Endothelial cell (in vitro differentiated cells): ENCODE measurements at regions not wholly inside any gene's neighbourhood (a gene's known extent, or its start where the extent isn't known, plus 50 kb on each side); places are given as distances from the start of the nearest gene placed in this dataset.

Source experiments
- DNase-seq: peaks from one replicate; pipeline ENCODE4 v3.0.0; 2021; ENCODE audit warnings: low spot score
- H3K27ac Mint-ChIP-seq: one replicate; pipeline ENCODE4 v1.8.0; 2021; ENCODE audit warnings: mixed read lengths, inconsistent platforms; ENCODE audit not compliant: unreplicated experiment
- H3K27me3 Mint-ChIP-seq: one replicate; pipeline ENCODE4 v1.8.0; 2021; ENCODE audit warnings: mild to moderate bottlenecking, moderate library complexity, mixed read lengths, inconsistent platforms; ENCODE audit not compliant: unreplicated experiment
- H3K36me3 Mint-ChIP-seq: one replicate; pipeline ENCODE4 v1.8.0; 2021; ENCODE audit warnings: mild to moderate bottlenecking, low read depth, mixed read lengths, inconsistent platforms; ENCODE audit not compliant: unreplicated experiment
- H3K4me1 Mint-ChIP-seq: one replicate; pipeline ENCODE4 v1.8.0; 2021; ENCODE audit warnings: mild to moderate bottlenecking, mixed read lengths, inconsistent platforms; ENCODE audit not compliant: unreplicated experiment
- H3K4me3 Mint-ChIP-seq: one replicate; pipeline ENCODE4 v1.8.0; 2021; ENCODE audit warnings: mild to moderate bottlenecking, mixed read lengths, inconsistent platforms; ENCODE audit not compliant: unreplicated experiment
- H3K9me3 Mint-ChIP-seq: one replicate; pipeline ENCODE4 v1.8.0; 2021; ENCODE audit warnings: mixed read lengths, inconsistent platforms; ENCODE audit not compliant: unreplicated experiment
- CTCF ChIP-seq: fragments of 200-600 bp; sonication (generic); IDR thresholded peaks from one replicate; pipeline ENCODE4 v1.5.0; 2021; ENCODE audit warnings: antibody characterized with exemption; ENCODE audit not compliant: unreplicated experiment

GRCh38 chr2:215884451-215885087 is 128.8 kb downstream of the MREG start:
- no peak for DNase-seq
- no peak for TF ChIP-seq CTCF
- no peaks in the 10 kb centered on the region for H3K9me3 Mint-ChIP-seq
- H3K4me3 Mint-ChIP-seq = no peak overlapping the region
- no peaks in the 10 kb centered on the region for H3K36me3 Mint-ChIP-seq
- H3K27ac Mint-ChIP-seq = no peak overlapping the region
- peaks cover under 1% of the 10 kb centered on the region for H3K4me1 Mint-ChIP-seq
- peaks cover 4% of the 10 kb centered on the region for H3K27me3 Mint-ChIP-seq

- Mint-ChIP-seq H3K4me1 (peaks cover 4% of the 10 kb centered on the region), H3K27me3 (peaks cover 4% of the 10 kb centered on the region), H3K4me3 (no peak overlapping the region), H3K36me3 (no peaks in the 10 kb centered on the region), H3K9me3 (no peaks in the 10 kb centered on the region), H3K27ac (no peak overlapping the region)
- no peak for DNase-seq
- no peak for TF ChIP-seq CTCF
Measured at GRCh38 chr2:215883799-215884198, 129.6 kb downstream of the MREG start.

GRCh38 chr2:215882689-215883088 is 130.7 kb downstream of the MREG start:
- no peak for DNase-seq
- TF ChIP-seq CTCF = no peak
- Mint-ChIP-seq H3K4me3 (no peak overlapping the region), H3K27ac (no peak overlapping the region), H3K27me3 (peaks cover 4% of the 10 kb centered on the region), H3K4me1 (peaks cover 4% of the 10 kb centered on the region), H3K9me3 (no peaks in the 10 kb centered on the region), H3K36me3 (no peaks in the 10 kb centered on the region)

- Mint-ChIP-seq H3K27ac (no peak overlapping the region), H3K27me3 (peaks cover 1% of the 10 kb centered on the region), H3K4me1 (peaks cover 4% of the 10 kb centered on the region), H3K4me3 (no peak overlapping the region), H3K36me3 (no peaks in the 10 kb centered on the region), H3K9me3 (no peaks in the 10 kb centered on the region)
- TF ChIP-seq CTCF = no peak
- no peak for DNase-seq
Measured at GRCh38 chr2:215881582-215881981, 131.8 kb downstream of the MREG start.

- DNase-seq = no peak
- peaks cover 4% of the 10 kb centered on the region for H3K4me1 Mint-ChIP-seq
- H3K27ac Mint-ChIP-seq = no peak overlapping the region
- no peak overlapping the region for H3K4me3 Mint-ChIP-seq
- no peaks in the 10 kb centered on the region for H3K9me3 Mint-ChIP-seq
- no peaks in the 10 kb centered on the region for H3K36me3 Mint-ChIP-seq
- no peak for TF ChIP-seq CTCF
- H3K27me3 Mint-ChIP-seq = no peaks in the 10 kb centered on the region
Measured at GRCh38 chr2:215880970-215881369, 132.4 kb downstream of the MREG start.
